Activated naive CD8-positive, alpha-beta T cell treated with anti-CD3 and anti-CD28 coated beads, Interleukin-2, amount 50 U/mL, for 24 hours (primary cell): ENCODE measurements at regions not wholly inside any gene's neighbourhood (a gene's known extent, or its start where the extent isn't known, plus 50 kb on each side); places are given as distances from the start of the nearest gene placed in this dataset.

ENCODE experiments used
- ATAC-seq: fragments of 150-1000 bp; cut with Tn5 transposase; one replicate; pipeline ENCODE4 v1.10.0; 2021
- DNase-seq: peaks from one replicate; pipeline ENCODE4 v3.0.0; 2021
- H3K27ac Mint-ChIP-seq: one replicate; pipeline ENCODE4 v1.8.0; 2021; ENCODE audit warnings: mild to moderate bottlenecking, mixed read lengths
- H3K27me3 Mint-ChIP-seq: one replicate; pipeline ENCODE4 v1.8.0; 2021; ENCODE audit warnings: mixed read lengths
- H3K36me3 Mint-ChIP-seq: one replicate; pipeline ENCODE4 v1.8.0; 2021; ENCODE audit warnings: low read depth, mixed read lengths
- H3K4me1 Mint-ChIP-seq: one replicate; pipeline ENCODE4 v1.8.0; 2021; ENCODE audit warnings: mixed read lengths
- H3K4me3 Mint-ChIP-seq: one replicate; pipeline ENCODE4 v1.8.0; 2021; ENCODE audit warnings: mild to moderate bottlenecking, moderate library complexity, mixed read lengths
- H3K9me3 Mint-ChIP-seq: one replicate; pipeline ENCODE4 v1.8.0; 2021; ENCODE audit warnings: mixed read lengths

DNA sequence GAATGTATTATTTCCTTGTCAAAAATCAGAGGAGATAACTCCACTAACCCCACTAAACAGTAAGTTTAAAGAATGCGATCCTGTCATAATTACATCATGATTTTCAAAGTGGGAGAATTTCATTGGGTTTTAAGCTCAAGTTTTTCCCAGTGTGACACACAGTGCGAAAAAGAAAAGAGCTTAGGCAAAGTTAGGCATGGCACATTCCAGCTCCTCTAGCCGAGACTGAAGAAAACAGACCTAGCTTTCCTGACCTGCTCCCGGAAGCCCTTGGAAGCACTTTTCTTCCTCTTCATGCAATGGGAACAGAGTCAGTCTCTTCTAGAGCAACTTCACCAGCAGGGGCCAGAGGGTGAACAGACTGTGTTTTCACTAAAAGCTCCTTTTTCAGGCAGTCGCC lies 76.6 kb upstream of the AKIP1 start:
- DNase-seq = no peak
- Mint-ChIP-seq H3K27me3 (peaks cover 16% of the 10 kb centered on the region), H3K27ac (no peak overlapping the region), H3K9me3 (no peaks in the 10 kb centered on the region), H3K4me3 (no peak overlapping the region), H3K36me3 (no peaks in the 10 kb centered on the region), H3K4me1 (peaks cover 21% of the 10 kb centered on the region)
- ATAC-seq = no peak

GRCh38 chr11:8838248-8838647 lies 72.7 kb upstream of the AKIP1 start:
- no peaks in the 10 kb centered on the region for H3K36me3 Mint-ChIP-seq
- peaks cover 19% of the 10 kb centered on the region for H3K27me3 Mint-ChIP-seq
- H3K27ac Mint-ChIP-seq = no peak overlapping the region
- DNase-seq = no peak
- H3K4me1 Mint-ChIP-seq = peaks cover 43% of the 10 kb centered on the region
- ATAC-seq = no peak
- H3K9me3 Mint-ChIP-seq = no peaks in the 10 kb centered on the region
- H3K4me3 Mint-ChIP-seq = no peak overlapping the region

DNA sequence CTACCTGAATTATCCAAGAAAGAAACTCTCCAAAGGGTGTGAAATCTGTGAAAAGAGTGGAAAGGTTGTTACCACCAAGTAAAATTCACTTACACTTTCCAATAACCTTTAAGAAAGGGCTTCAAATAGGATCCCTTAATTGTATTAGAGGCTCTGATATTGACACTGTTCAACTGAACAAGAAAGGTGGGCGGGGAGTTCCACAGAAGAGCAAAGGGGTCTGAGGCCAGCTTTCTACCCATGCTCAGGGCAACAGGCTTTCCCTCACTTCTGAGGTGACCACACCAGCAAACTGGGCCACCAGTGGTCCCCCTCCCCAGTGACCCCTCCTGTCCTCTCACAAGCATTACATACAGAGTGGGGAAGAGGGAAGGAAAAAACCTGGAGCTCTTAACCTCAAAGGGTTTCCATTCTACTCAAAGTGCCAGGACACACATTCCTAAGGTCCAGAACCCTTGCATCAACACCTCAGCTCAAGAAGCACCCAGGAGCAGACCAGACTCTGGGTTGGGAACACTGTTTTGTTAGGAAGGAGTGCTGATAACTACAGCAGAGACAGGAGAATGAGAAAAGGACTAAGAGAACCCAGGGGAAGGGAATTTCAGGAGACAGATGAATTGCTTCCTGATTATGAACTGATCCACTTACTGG lies 71.6 kb upstream of the AKIP1 start:
- DNase-seq (no peak), ATAC-seq (no peak)
- peaks cover 35% of the 10 kb centered on the region for H3K4me1 Mint-ChIP-seq
- no peaks in the 10 kb centered on the region for H3K9me3 Mint-ChIP-seq
- peak overlapping the region; percentile 19 for H3K4me3 Mint-ChIP-seq
- H3K27me3 Mint-ChIP-seq = peaks cover 20% of the 10 kb centered on the region
- H3K36me3 Mint-ChIP-seq = no peaks in the 10 kb centered on the region
- peak overlapping the region; percentile 63 for H3K27ac Mint-ChIP-seq

DNA sequence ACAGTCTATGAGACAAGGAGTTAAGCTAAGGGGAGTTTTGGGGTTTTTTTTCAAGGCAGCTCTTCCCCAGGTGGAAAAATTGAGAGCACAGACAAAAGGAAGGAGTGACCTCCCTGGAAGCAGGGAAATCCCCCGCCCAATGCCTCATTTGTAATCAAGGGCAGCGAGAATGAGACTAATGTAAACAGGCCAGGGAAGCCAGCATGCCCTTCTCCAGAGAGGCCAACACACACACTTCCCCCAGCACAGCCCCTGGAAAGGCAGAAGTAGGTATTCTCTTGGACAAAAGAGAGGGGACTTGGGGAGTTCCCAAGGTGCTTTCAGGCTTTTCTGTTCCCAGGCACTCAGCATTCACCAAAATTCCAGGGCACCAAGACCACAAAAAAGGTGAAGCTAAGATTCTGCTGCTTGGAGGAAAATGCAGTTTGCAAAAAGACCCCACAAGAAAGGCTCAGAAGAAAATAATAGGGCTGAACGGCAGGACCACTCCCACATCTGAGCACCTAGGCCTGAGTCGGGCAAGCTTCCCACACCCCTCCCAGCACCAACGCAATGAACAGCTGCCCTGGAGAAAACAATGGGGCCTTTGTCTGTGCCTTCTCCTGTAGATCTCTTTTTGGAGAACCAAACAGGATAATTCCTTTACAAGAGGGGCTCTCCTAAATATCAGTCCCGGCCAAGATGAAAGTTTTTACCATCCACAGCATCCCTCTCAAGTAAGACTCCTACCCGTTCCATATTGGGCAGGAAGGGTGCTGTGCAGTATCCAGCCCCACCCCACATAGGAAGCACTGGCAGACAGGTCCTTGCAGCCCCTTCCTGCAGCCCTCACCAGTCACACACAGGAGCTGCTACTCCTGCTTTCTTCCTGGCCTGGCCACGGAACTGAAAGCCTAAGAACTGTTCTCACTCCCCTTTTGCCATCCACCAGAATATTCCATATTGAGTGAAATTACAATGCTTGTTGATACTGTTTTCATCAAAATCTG lies 70.7 kb upstream of the AKIP1 start:
- peak; percentile 83 for ATAC-seq
- H3K4me3 Mint-ChIP-seq = peak overlapping the region; percentile 19
- no peaks in the 10 kb centered on the region for H3K9me3 Mint-ChIP-seq
- peaks cover 20% of the 10 kb centered on the region for H3K27me3 Mint-ChIP-seq
- H3K36me3 Mint-ChIP-seq = no peaks in the 10 kb centered on the region
- peaks cover 35% of the 10 kb centered on the region for H3K4me1 Mint-ChIP-seq
- H3K27ac Mint-ChIP-seq = peak overlapping the region; percentile 63
- peak; percentile 62 for DNase-seq

DNA sequence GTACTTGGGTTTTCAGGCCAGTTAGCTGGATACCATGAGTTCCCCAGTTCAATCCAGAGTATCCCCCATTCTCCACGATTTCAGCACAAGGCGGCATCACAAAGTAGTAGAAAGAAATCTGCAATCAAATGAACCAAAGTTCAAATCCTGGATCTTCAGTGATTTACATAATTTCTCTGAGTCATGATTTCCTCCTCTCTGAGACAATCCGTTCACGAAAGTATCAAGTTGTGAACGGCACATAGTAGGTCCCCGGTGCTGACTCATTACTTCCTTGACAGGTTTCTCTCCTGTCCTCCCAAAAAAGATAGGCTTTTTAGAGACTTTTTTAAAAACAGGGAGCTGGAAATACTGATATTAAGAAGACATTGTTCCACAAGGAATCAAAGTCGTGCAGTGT lies 69.1 kb upstream of the AKIP1 start:
- Mint-ChIP-seq H3K27me3 (peaks cover 27% of the 10 kb centered on the region), H3K27ac (peak overlapping the region; percentile 45), H3K9me3 (no peaks in the 10 kb centered on the region), H3K36me3 (no peaks in the 10 kb centered on the region), H3K4me1 (peaks cover 35% of the 10 kb centered on the region), H3K4me3 (no peak overlapping the region)
- ATAC-seq = no peak
- peak; percentile 18 for DNase-seq

DNA sequence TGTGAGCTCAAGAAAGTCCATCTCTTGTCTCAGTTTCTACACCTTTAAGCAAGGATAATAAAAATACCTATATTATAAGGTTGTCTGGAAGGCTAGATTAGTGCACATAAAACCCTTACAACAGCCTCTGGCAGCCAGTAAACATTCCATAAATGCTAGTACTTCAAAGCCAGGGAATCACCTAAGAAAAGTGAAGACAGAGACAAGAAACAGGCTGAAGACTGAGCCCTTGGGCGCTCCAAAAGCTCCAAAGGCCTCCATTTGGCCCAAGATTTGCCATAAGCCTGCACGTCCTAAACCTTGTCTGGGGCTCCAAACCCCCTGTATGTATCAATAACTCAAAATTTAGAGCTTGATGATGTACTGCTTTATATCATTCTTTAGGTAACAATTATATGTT lies 52.2 kb upstream of the AKIP1 start:
- H3K36me3 Mint-ChIP-seq = no peaks in the 10 kb centered on the region
- H3K4me3 Mint-ChIP-seq = no peak overlapping the region
- no peak for ATAC-seq
- H3K4me1 Mint-ChIP-seq = no peaks in the 10 kb centered on the region
- DNase-seq = no peak
- H3K27me3 Mint-ChIP-seq = peaks cover 11% of the 10 kb centered on the region
- no peaks in the 10 kb centered on the region for H3K9me3 Mint-ChIP-seq
- H3K27ac Mint-ChIP-seq = no peak overlapping the region
